GM10266 (cell line): ENCODE measurements at regions not wholly inside any gene's neighbourhood (a gene's known extent, or its start where the extent isn't known, plus 50 kb on each side); places are given as distances from the start of the nearest gene placed in this dataset.

Experiments
- DNase-seq: peaks from one replicate; pipeline ENCODE4 v3.0.0; 2012; ENCODE audit errors: extremely low spot score
- CTCF ChIP-seq: IDR thresholded peaks from 2 replicates; pipeline ENCODE4 v1.5.1; 2012; ENCODE audit warnings: mild to moderate bottlenecking, low read depth; ENCODE audit not compliant: control insufficient read depth, insufficient read depth; ENCODE audit errors: missing control alignments

DNA sequence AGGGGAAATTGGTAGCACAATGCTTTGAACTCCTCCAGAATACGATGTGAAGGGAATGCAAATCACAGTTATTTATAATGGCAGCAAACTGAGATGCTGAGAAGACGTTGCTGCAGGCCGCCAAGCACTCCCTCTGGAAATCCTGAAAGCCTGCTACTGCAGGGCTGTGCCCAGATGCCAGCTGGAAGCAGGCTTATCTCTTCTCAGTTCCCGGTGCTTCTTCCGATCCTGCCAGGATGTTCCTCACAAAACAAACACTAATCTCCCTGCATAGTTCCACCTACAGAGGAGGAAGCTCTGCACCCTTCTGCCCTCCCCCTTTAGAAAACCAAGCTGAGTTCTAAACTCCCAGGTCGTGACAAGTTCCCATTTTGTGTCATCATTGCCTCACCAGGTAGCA, 201.7 kb upstream of the BCL6 start:
- no peak for DNase-seq
- no peak for TF ChIP-seq CTCF

GRCh38 chr3:187947927-187948682, 202.8 kb upstream of the BCL6 start:
- TF ChIP-seq CTCF, result no peak
- DNase-seq, result no peak

DNA sequence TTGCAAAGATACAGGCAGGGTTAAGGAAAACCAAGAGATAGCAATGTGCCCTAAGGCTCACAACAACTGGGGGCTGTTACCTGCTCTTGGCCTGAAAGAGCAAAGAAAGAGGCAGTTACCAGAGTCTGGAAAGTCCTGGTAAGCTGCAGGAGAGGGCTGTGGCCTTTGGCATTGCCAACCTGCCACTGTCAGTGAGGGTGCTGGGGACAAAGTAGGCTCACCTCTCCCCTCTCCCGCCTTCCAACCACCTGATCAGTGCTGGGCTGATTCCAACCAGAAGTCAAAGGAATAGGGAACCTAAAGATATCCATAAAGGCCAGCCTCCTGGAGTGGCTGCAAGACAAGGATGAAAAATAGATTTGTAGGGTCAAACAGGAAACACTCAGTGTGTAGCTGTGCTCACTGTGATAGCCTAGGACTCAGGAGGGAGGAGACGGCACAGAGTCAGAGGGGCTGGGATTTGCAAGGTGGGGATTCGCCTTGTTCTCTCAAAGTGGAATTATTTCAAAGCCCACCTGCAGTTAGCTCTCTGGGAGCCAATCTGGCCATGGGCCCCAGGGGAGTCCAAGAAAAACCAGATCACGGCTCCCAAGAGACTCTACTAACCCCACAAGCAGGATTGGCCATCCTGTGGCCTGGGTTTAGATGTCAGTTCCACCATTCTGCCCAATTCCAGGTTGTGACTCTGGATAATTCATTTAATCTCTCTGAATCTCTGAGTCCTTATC, 204.0 kb upstream of the BCL6 start:
- TF ChIP-seq CTCF, result no peak

DNA sequence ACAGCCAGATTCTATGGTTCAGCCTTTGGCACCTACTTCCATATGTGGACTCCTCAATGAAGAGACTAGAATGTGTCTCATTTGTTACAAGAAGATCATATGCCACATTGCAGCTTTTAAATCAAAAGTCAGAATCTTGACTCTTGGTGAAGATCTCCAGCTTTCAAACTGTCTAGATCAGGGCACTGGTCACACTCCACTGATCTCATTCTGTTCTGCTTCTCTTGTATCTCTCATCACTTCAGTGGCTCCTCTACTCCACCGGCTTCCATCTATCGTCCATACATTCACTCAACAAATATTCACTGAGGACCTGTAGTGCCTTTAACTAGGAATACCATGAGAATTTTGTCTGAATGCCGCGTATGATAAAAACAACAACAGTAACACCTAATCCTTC, 203.3 kb upstream of the LPP start:
- TF ChIP-seq CTCF, result no peak
- DNase-seq, result no peak

More for the DNA sequence above, 204.0 kb upstream of the BCL6 start:
- no peak for DNase-seq

GRCh38 chr3:187951452-187952190, 202.3 kb upstream of the LPP start:
- DNase-seq, result no peak
- TF ChIP-seq CTCF, result no peak

DNA sequence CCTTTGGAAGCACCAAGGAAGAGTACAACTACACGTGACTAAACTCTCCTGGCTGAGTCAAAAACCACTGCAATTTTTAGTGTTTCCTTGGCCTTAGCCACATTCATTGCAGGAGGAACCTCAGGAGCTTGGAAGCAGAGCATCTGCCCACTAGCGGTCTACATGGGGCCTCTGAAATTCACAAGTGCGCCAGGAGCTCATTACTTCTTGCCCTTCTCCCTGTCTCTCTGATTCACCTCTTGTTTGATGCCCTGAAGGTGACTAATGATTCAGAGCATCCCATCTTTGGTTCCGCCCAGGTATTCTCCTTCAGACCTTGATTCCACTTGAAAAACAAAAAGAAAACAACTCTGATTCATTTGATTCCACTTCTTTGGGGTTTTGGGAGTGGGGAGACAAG, 201.1 kb upstream of the LPP start:
- TF ChIP-seq CTCF, result no peak
- no peak for DNase-seq
